SK-N-MC (cell line): ENCODE measurements at regions not wholly inside any gene's neighbourhood (a gene's known extent, or its start where the extent isn't known, plus 50 kb on each side); places are given as distances from the start of the nearest gene placed in this dataset.

Experiments
- DNase-seq: peaks from one replicate; pipeline ENCODE4 v3.0.0-alpha.2; 2011; ENCODE audit warnings: low read depth, low spot score
- H3K27ac ChIP-seq: fragments of 200-600 bp; sonication (generic); 2 replicates; pipeline ENCODE4 v1.5.1; 2016; ENCODE audit warnings: mixed run types
- H3K36me3 ChIP-seq: fragments of 200-600 bp; sonication (generic); 2 replicates; pipeline ENCODE4 v1.6.1; 2017; ENCODE audit warnings: antibody characterized with exemption, low read length, mixed read lengths; ENCODE audit not compliant: insufficient read depth
- H3K4me3 ChIP-seq: fragments of 200-600 bp; sonication (generic); 2 replicates; pipeline ENCODE4 v1.5.1; 2016
- H3K9ac ChIP-seq: fragments of 200-600 bp; sonication (generic); 2 replicates; pipeline ENCODE4 v1.8.0; 2017; ENCODE audit warnings: mixed run types, mixed read lengths; ENCODE audit not compliant: insufficient read length
- H3K9me3 ChIP-seq: fragments of 200-600 bp; sonication (generic); 2 replicates; pipeline ENCODE4 v1.6.1; 2017; ENCODE audit warnings: low read depth, mild to moderate bottlenecking, antibody characterized with exemption, low read length, moderate library complexity, mixed read lengths
- EZH2 ChIP-seq: fragments of 200-600 bp; sonication (generic); IDR thresholded peaks from one replicate; pipeline ENCODE4 v1.6.1; 2017; ENCODE audit warnings: antibody characterized with exemption
- FOXP2 ChIP-seq: optimal IDR thresholded peaks from 2 replicates; pipeline ENCODE3; 2011; ENCODE audit warnings: mild to moderate bottlenecking, moderate library complexity; ENCODE audit not compliant: insufficient read depth; ENCODE audit errors: extremely low read length, control extremely low read depth
- POLR2AphosphoS5 ChIP-seq: IDR thresholded peaks from 2 replicates; pipeline ENCODE4 v1.6.1; 2012; ENCODE audit warnings: mild to moderate bottlenecking, low read depth, low read length, borderline replicate concordance

GRCh38 chr4:123256901-123257300, 139.7 kb upstream of the SPRY1 start:
- Histone ChIP-seq H3K27ac (no peak overlapping the region), H3K4me3 (no peak overlapping the region), H3K9ac (no peak overlapping the region), H3K9me3 (no peaks in the 10 kb centered on the region), H3K36me3 (no peaks in the 10 kb centered on the region)
- no peak for TF ChIP-seq POLR2AphosphoS5
- TF ChIP-seq FOXP2: no peak
- no peak for TF ChIP-seq EZH2
- DNase-seq: no peak

- Histone ChIP-seq H3K36me3 (no peaks in the 10 kb centered on the region), H3K27ac (no peak overlapping the region), H3K9ac (no peak overlapping the region), H3K4me3 (no peak overlapping the region), H3K9me3 (no peaks in the 10 kb centered on the region)
- TF ChIP-seq POLR2AphosphoS5 (no peak), EZH2 (no peak), FOXP2 (no peak)
- no peak for DNase-seq
Observed at GRCh38 chr4:123257591-123257990, 139.0 kb upstream of the SPRY1 start.

GRCh38 chr4:123259676-123260646, 136.6 kb upstream of the SPRY1 start:
- TF ChIP-seq POLR2AphosphoS5 (no peak), FOXP2 (no peak), EZH2 (no peak)
- H3K9me3 ChIP-seq: no peaks in the 10 kb centered on the region

GRCh38 chr4:123260653-123261052, 135.9 kb upstream of the SPRY1 start:
- H3K4me3 ChIP-seq: peak overlapping the region; percentile 20; the same call in 1 of the 2 replicates
- H3K9me3 ChIP-seq: no peaks in the 10 kb centered on the region
- peak overlapping the region; percentile 58; the same call in 1 of the 2 replicates for H3K27ac ChIP-seq
- no peaks in the 10 kb centered on the region for H3K36me3 ChIP-seq
- DNase-seq: no peak
- no peak for TF ChIP-seq POLR2AphosphoS5
- no peak for TF ChIP-seq EZH2
- no peak for TF ChIP-seq FOXP2
- no peak overlapping the region for H3K9ac ChIP-seq

More at GRCh38 chr4:123259676-123260646, 136.6 kb upstream of the SPRY1 start:
- H3K27ac ChIP-seq: peak overlapping the region; percentile 58; the same call in 1 of the 2 replicates
- no peaks in the 10 kb centered on the region for H3K36me3 ChIP-seq
- no peak overlapping the region for H3K9ac ChIP-seq
- peak overlapping the region; percentile 20; the same call in 1 of the 2 replicates for H3K4me3 ChIP-seq
- no peak for DNase-seq

GRCh38 chr4:123262080-123262479, 134.5 kb upstream of the SPRY1 start:
- H3K9me3 ChIP-seq: no peaks in the 10 kb centered on the region
- DNase-seq: no peak
- H3K4me3 ChIP-seq: no peak overlapping the region
- no peak overlapping the region for H3K27ac ChIP-seq
- no peak overlapping the region for H3K9ac ChIP-seq
- no peak for TF ChIP-seq POLR2AphosphoS5
- TF ChIP-seq FOXP2: no peak
- TF ChIP-seq EZH2: no peak
- no peaks in the 10 kb centered on the region for H3K36me3 ChIP-seq

- Histone ChIP-seq H3K36me3 (no peaks in the 10 kb centered on the region), H3K9ac (no peak overlapping the region), H3K4me3 (no peak overlapping the region), H3K27ac (no peak overlapping the region), H3K9me3 (no peaks in the 10 kb centered on the region)
- DNase-seq: no peak
- no peak for TF ChIP-seq EZH2
- no peak for TF ChIP-seq POLR2AphosphoS5
- no peak for TF ChIP-seq FOXP2
Observed at GRCh38 chr4:123265443-123265842, 131.2 kb upstream of the SPRY1 start.

GRCh38 chr4:123266221-123266620, 130.4 kb upstream of the SPRY1 start:
- H3K9me3 ChIP-seq: no peaks in the 10 kb centered on the region
- H3K9ac ChIP-seq: no peak overlapping the region
- no peaks in the 10 kb centered on the region for H3K36me3 ChIP-seq
- TF ChIP-seq EZH2 (no peak), POLR2AphosphoS5 (no peak), FOXP2 (no peak)
- H3K4me3 ChIP-seq: no peak overlapping the region
- DNase-seq: no peak
- no peak overlapping the region for H3K27ac ChIP-seq

- TF ChIP-seq EZH2: no peak
- TF ChIP-seq POLR2AphosphoS5: no peak
- no peak for TF ChIP-seq FOXP2
- Histone ChIP-seq H3K4me3 (no peak overlapping the region), H3K27ac (no peak overlapping the region), H3K36me3 (no peaks in the 10 kb centered on the region), H3K9me3 (no peaks in the 10 kb centered on the region), H3K9ac (no peak overlapping the region)
- no peak for DNase-seq
Observed at GRCh38 chr4:123278755-123279154, 117.8 kb upstream of the SPRY1 start.
